ENCODE measurements at regions not wholly inside any gene's neighbourhood (a gene's known extent, or its start where the extent isn't known, plus 50 kb on each side); places are given as distances from the start of the nearest gene placed in this dataset.

GRCh38 chr1:63087966-63088365 lies 234.4 kb upstream of the FOXD3 start:
- no peak for DNase-seq (ENCODE audit: low read depth, low spot score)
- no peaks in the 10 kb centered on the region for H3K4me1 ChIP-seq (ENCODE audit: control insufficient read depth, extremely low read depth, insufficient read depth, low read length)
- no peaks in the 10 kb centered on the region for H3K27me3 ChIP-seq (ENCODE audit: control insufficient read depth, extremely low read depth, insufficient read depth, low read length)
- no peak overlapping the region for H2AFZ ChIP-seq (ENCODE audit: control insufficient read depth, low read length)
- H3K36me3 ChIP-seq (ENCODE audit: control insufficient read depth in 2 of 2, extremely low read depth in 1 of 2, insufficient read depth in 2 of 2, low read length in 2 of 2), result no peaks in the 10 kb centered on the region
- H3K9me1 ChIP-seq (ENCODE audit: control insufficient read depth, extremely low read depth, insufficient read depth, low read length), result no peaks in the 10 kb centered on the region
- no peaks in the 10 kb centered on the region for H3K79me2 ChIP-seq (ENCODE audit: control insufficient read depth, insufficient read depth, low read length)
- no peak overlapping the region for H3K4me3 ChIP-seq (ENCODE audit: control insufficient read depth in 2 of 3, extremely low read depth in 1 of 3, insufficient read depth in 2 of 3, low read depth in 1 of 3, low read length in 3 of 3)
- no peaks in the 10 kb centered on the region for H3K9me3 ChIP-seq (ENCODE audit: control insufficient read depth, low read depth, low read length)
- H3K9ac ChIP-seq (ENCODE audit: control insufficient read depth, extremely low read depth, insufficient read depth, low read length), result no peak overlapping the region
- TF ChIP-seq CTCF (optimal IDR thresholded peaks at IDR 0.05 in 1 of 3, IDR thresholded peaks at IDR 0.05 in 1 of 3, conservative IDR thresholded peaks at IDR 0.05 in 1 of 3; ENCODE audit: extremely low read depth in 1 of 3, insufficient read depth in 2 of 3, low read length in 3 of 3) (no peak), EZH2 (IDR thresholded peaks at IDR 0.05; ENCODE audit: low read length) (no peak)
- no peaks in the 10 kb centered on the region for H4K20me1 ChIP-seq (ENCODE audit: control insufficient read depth, extremely low read depth, insufficient read depth, low read length)
- FAIRE-seq, result no peak
- no peak overlapping the region for H3K4me2 ChIP-seq (ENCODE audit: control insufficient read depth, extremely low read depth, insufficient read depth, low read depth, low read length)
- no peak overlapping the region for H3K27ac ChIP-seq (ENCODE audit: control insufficient read depth, insufficient read depth, low read length)
- dilution Hi-C loops (cut with MboI; ENCODE audit: extremely low pct_ligation_motif_present, low sequenced_read_pairs), result no loop called here

DNA sequence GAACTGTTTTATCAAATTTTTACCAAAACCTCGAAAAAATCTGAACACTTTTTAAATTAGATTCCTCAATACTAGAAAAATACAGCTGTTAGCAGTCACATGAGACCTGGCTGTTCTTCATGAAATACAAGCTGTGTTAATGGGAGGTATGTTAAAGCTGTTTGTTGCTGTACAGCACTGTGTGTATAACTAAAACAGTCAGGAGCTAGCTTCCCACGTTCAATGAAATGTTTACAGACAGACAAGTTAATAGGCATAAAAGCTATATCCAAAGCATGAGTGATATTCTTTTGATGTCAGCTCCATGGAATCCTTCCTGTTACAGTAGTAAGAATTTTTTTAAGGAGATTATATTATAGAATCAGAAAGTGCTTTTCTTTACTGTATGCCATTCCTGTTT lies 223.2 kb upstream of the FOXD3 start:
- FAIRE-seq, result no peak
- no peak for DNase-seq (ENCODE audit: low read depth, low spot score)
- H3K4me2 ChIP-seq (ENCODE audit: control insufficient read depth, extremely low read depth, insufficient read depth, low read depth, low read length), result no peak overlapping the region
- dilution Hi-C loops (cut with MboI; ENCODE audit: extremely low pct_ligation_motif_present, low sequenced_read_pairs), result no loop called here
- H3K36me3 ChIP-seq (ENCODE audit: control insufficient read depth in 2 of 2, extremely low read depth in 1 of 2, insufficient read depth in 2 of 2, low read length in 2 of 2), result no peaks in the 10 kb centered on the region
- no peaks in the 10 kb centered on the region for H3K27me3 ChIP-seq (ENCODE audit: control insufficient read depth, extremely low read depth, insufficient read depth, low read length)
- H4K20me1 ChIP-seq (ENCODE audit: control insufficient read depth, extremely low read depth, insufficient read depth, low read length), result no peaks in the 10 kb centered on the region
- no peaks in the 10 kb centered on the region for H3K4me1 ChIP-seq (ENCODE audit: control insufficient read depth, extremely low read depth, insufficient read depth, low read length)
- no peak overlapping the region for H3K4me3 ChIP-seq (ENCODE audit: control insufficient read depth in 2 of 3, extremely low read depth in 1 of 3, insufficient read depth in 2 of 3, low read depth in 1 of 3, low read length in 3 of 3)
- no peaks in the 10 kb centered on the region for H3K79me2 ChIP-seq (ENCODE audit: control insufficient read depth, insufficient read depth, low read length)
- H3K9ac ChIP-seq (ENCODE audit: control insufficient read depth, extremely low read depth, insufficient read depth, low read length), result no peak overlapping the region
- no peaks in the 10 kb centered on the region for H3K9me1 ChIP-seq (ENCODE audit: control insufficient read depth, extremely low read depth, insufficient read depth, low read length)
- H2AFZ ChIP-seq (ENCODE audit: control insufficient read depth, low read length), result no peak overlapping the region
- H3K27ac ChIP-seq (ENCODE audit: control insufficient read depth, insufficient read depth, low read length), result no peak overlapping the region
- TF ChIP-seq EZH2 (IDR thresholded peaks at IDR 0.05; ENCODE audit: low read length), result no peak
- no peak for TF ChIP-seq CTCF (optimal IDR thresholded peaks at IDR 0.05 in 1 of 3, IDR thresholded peaks at IDR 0.05 in 1 of 3, conservative IDR thresholded peaks at IDR 0.05 in 1 of 3; ENCODE audit: extremely low read depth in 1 of 3, insufficient read depth in 2 of 3, low read length in 3 of 3)
- no peaks in the 10 kb centered on the region for H3K9me3 ChIP-seq (ENCODE audit: control insufficient read depth, low read depth, low read length)

Data from keratinocyte (primary cell).